ENCODE measurements at regions not wholly inside any gene's neighbourhood (a gene's known extent, or its start where the extent isn't known, plus 50 kb on each side); places are given as distances from the start of the nearest gene placed in this dataset.

DNA sequence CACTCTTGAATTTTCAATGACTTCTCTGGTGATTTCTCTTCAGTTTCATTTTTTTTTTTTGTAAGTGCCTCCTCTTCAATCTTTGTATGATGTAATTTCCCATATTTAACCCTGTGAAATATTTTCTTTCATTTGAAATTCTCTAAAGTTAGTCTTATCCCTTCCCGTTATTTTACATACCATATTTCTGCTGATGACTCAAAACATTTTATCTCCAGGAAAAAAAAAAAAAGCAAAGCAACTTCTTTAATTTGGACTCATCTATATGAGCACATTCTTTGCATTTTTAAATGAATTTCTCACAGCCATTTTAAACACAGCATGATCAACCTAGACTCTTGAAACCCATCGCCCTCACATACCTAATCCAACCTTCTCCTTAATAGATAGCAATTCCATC lies 1831.4 kb downstream of the ARAP2 start:
- no peaks in the 10 kb centered on the region for H3K36me3 ChIP-seq (ENCODE audit: insufficient read depth, low read length, poor library complexity, severe bottlenecking)
- TF ChIP-seq EZH2 (IDR thresholded peaks at IDR 0.05; ENCODE audit: borderline replicate concordance, low read depth, low read length, poor library complexity, severe bottlenecking) = no peak
- TF ChIP-seq, protein P1, sequence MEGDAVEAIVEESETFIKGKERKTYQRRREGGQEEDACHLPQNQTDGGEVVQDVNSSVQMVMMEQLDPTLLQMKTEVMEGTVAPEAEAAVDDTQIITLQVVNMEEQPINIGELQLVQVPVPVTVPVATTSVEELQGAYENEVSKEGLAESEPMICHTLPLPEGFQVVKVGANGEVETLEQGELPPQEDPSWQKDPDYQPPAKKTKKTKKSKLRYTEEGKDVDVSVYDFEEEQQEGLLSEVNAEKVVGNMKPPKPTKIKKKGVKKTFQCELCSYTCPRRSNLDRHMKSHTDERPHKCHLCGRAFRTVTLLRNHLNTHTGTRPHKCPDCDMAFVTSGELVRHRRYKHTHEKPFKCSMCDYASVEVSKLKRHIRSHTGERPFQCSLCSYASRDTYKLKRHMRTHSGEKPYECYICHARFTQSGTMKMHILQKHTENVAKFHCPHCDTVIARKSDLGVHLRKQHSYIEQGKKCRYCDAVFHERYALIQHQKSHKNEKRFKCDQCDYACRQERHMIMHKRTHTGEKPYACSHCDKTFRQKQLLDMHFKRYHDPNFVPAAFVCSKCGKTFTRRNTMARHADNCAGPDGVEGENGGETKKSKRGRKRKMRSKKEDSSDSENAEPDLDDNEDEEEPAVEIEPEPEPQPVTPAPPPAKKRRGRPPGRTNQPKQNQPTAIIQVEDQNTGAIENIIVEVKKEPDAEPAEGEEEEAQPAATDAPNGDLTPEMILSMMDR (conservative IDR thresholded peaks at IDR 0.05; ENCODE audit: low read depth, low read length) = no peak
- no peak overlapping the region for H3K4me3 ChIP-seq (ENCODE audit: low read depth, low read length, poor library complexity, severe bottlenecking)
- ChIA-PET POLR2A (ENCODE audit: low non-redundant PET) (no interaction called here), CTCF (no interaction called here)
- no TSS peak for BruUV-seq (replicated peaks)
- H3K9me3 ChIP-seq (ENCODE audit: low read depth, low read length, poor library complexity, severe bottlenecking) = peaks cover 32% of the 10 kb centered on the region
- H3K27me3 ChIP-seq (replicated peaks; ENCODE audit: insufficient read depth, low read depth, low read length, poor library complexity) = no peaks in the 10 kb centered on the region
- H3K4me1 ChIP-seq (ENCODE audit: insufficient read depth, low read length, poor library complexity, severe bottlenecking) = no peaks in the 10 kb centered on the region
- intact Hi-C loops (cut with micrococcal nuclease; ENCODE audit: unreplicated experiment) = no loop called here
- no peak overlapping the region for H3K27ac ChIP-seq (ENCODE audit: low read depth, low read length, poor library complexity, severe bottlenecking)
- no peak for DNase-seq (ENCODE audit: low spot score)

DNA sequence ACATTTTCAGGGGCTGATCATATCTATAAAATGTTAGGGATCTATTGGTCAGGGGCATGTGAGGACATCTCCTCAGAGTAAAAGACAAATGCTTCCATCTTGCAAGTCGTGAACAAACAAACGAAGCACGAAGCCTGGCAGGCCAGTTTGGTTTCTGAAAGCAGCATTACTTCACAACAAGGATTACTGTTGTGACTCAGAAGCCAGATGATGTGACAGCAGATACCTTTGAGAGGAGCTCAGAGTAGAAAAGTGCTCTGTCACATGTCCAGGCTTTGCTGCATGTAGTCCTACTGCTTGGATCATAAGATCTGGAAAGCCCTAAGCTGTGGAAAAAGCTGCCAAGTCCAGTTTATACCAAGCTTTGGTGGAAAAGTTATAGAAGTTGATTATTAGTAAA lies 1827.2 kb downstream of the ARAP2 start:
- intact Hi-C loops (cut with micrococcal nuclease; ENCODE audit: unreplicated experiment) = no loop called here
- no peak overlapping the region for H3K4me3 ChIP-seq (ENCODE audit: low read depth, low read length, poor library complexity, severe bottlenecking)
- H3K27ac ChIP-seq (ENCODE audit: low read depth, low read length, poor library complexity, severe bottlenecking) = no peak overlapping the region
- TF ChIP-seq, protein P1 (conservative IDR thresholded peaks at IDR 0.05; ENCODE audit: low read depth, low read length) = no peak
- no peak for DNase-seq (ENCODE audit: low spot score)
- ChIA-PET CTCF (no interaction called here), POLR2A (ENCODE audit: low non-redundant PET) (no interaction called here)
- H3K9me3 ChIP-seq (ENCODE audit: low read depth, low read length, poor library complexity, severe bottlenecking) = peaks cover 3% of the 10 kb centered on the region
- H3K36me3 ChIP-seq (ENCODE audit: insufficient read depth, low read length, poor library complexity, severe bottlenecking) = no peaks in the 10 kb centered on the region
- no TSS peak for BruUV-seq (replicated peaks)
- H3K27me3 ChIP-seq (replicated peaks; ENCODE audit: insufficient read depth, low read depth, low read length, poor library complexity) = no peaks in the 10 kb centered on the region
- H3K4me1 ChIP-seq (ENCODE audit: insufficient read depth, low read length, poor library complexity, severe bottlenecking) = no peaks in the 10 kb centered on the region

DNA sequence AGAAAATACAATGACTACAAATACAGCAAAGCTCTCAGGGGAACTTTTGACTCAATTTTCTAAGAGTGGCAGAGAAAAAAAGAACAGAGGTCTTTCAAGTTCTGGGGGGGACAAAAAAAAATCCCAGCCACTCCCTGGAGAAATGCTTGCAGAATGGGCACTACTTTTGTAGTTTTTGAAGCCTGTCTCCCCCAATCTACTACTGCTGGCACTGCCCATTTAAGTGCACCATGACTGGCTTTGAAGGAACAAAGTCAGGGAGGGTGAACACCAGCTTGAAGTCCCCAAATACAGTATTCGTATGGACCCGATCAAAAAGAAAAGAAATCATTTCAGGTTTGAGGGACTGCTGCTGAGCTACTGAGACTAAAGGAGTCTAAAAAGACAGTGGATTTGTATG lies 1824.4 kb downstream of the ARAP2 start:
- ChIA-PET CTCF (no interaction called here), POLR2A (ENCODE audit: low non-redundant PET) (no interaction called here)
- Histone ChIP-seq H3K9me3 (ENCODE audit: low read depth, low read length, poor library complexity, severe bottlenecking) (no peaks in the 10 kb centered on the region), H3K27me3 (replicated peaks; ENCODE audit: insufficient read depth, low read depth, low read length, poor library complexity) (no peaks in the 10 kb centered on the region), H3K4me1 (ENCODE audit: insufficient read depth, low read length, poor library complexity, severe bottlenecking) (no peaks in the 10 kb centered on the region), H3K36me3 (ENCODE audit: insufficient read depth, low read length, poor library complexity, severe bottlenecking) (no peaks in the 10 kb centered on the region), H3K4me3 (ENCODE audit: low read depth, low read length, poor library complexity, severe bottlenecking) (no peak overlapping the region), H3K27ac (ENCODE audit: low read depth, low read length, poor library complexity, severe bottlenecking) (no peak overlapping the region)
- no TSS peak for BruUV-seq (replicated peaks)
- intact Hi-C loops (cut with micrococcal nuclease; ENCODE audit: unreplicated experiment) = no loop called here
- DNase-seq (ENCODE audit: low spot score) = no peak
- no peak for TF ChIP-seq EZH2 (IDR thresholded peaks at IDR 0.05; ENCODE audit: borderline replicate concordance, low read depth, low read length, poor library complexity, severe bottlenecking)
- TF ChIP-seq, protein P1 (conservative IDR thresholded peaks at IDR 0.05; ENCODE audit: low read depth, low read length) = no peak
